ENCODE measurements at regions not wholly inside any gene's neighbourhood (a gene's known extent, or its start where the extent isn't known, plus 50 kb on each side); places are given as distances from the start of the nearest gene placed in this dataset.
A peak's percentile ranks its signal among the peaks of the same experiment; 100 is the strongest.
"Not testable (repeated sequence)": the region's sequence is repeated elsewhere in the genome, so short reads cannot be mapped to it uniquely, and the experiment has no call there.

- Histone ChIP-seq H4K20me1 (peaks cover 1% of the 10 kb centered on the region; the same call in 1 of the 2 replicates), H3K27me3 (no peaks in the 10 kb centered on the region; the same call in 1 of the 2 replicates), H3K9ac (no peak overlapping the region), H3K36me3 (no peaks in the 10 kb centered on the region), H3K4me3 (no peak overlapping the region), H3K27ac (no peak overlapping the region), H3K9me3 (peaks cover 19% of the 10 kb centered on the region), H3K4me1 (peaks cover 11% of the 10 kb centered on the region), H3K4me2 (no peak overlapping the region)
- TF ChIP-seq Cebpa-rat (IDR thresholded peaks at IDR 0.05), result no peak
Measured at GRCh38 chr20:50332491-50332980, 141.9 kb downstream of the CEBPB start.

GRCh38 chr20:50333131-50333670 lies 142.6 kb downstream of the CEBPB start:
- H3K4me2 ChIP-seq, result no peak overlapping the region
- H3K27ac ChIP-seq, result no peak overlapping the region
- H3K36me3 ChIP-seq, result no peaks in the 10 kb centered on the region
- TF ChIP-seq Cebpa-rat (IDR thresholded peaks at IDR 0.05), result no peak
- H4K20me1 ChIP-seq, result peaks cover 8% of the 10 kb centered on the region
- peaks cover 18% of the 10 kb centered on the region for H3K4me1 ChIP-seq
- peaks cover 13% of the 10 kb centered on the region for H3K9me3 ChIP-seq
- no peaks in the 10 kb centered on the region; the same call in 1 of the 2 replicates for H3K27me3 ChIP-seq
- H3K9ac ChIP-seq, result no peak overlapping the region
- no peak overlapping the region for H3K4me3 ChIP-seq

DNA sequence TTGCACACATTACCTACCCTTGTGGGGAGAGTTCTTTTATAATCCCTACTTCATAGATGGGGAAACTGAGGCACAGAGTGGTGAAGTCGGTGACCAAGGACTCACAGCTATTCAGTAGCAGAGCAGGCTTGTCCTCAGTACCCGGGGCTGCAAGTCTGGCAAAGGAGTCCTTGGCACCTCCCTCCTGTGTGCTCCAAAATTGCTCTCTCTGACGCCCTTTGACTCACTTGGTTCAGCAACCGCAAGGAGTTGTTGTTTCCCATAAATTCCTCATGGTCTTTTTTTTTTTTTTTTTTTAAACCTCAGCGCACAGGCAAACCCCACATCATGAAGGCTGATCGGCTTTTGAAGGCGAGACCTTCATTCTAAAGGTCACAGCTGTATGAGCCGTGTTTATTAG lies 143.2 kb downstream of the CEBPB start:
- peaks cover 7% of the 10 kb centered on the region for H3K9me3 ChIP-seq
- no peak overlapping the region for H3K27ac ChIP-seq
- H3K27me3 ChIP-seq, result no peaks in the 10 kb centered on the region; the same call in 1 of the 2 replicates
- H4K20me1 ChIP-seq, result peaks cover 14% of the 10 kb centered on the region
- H3K9ac ChIP-seq, result no peak overlapping the region
- no peak for TF ChIP-seq Cebpa-rat (IDR thresholded peaks at IDR 0.05)
- H3K4me3 ChIP-seq, result no peak overlapping the region
- no peak overlapping the region for H3K4me2 ChIP-seq
- H3K36me3 ChIP-seq, result no peaks in the 10 kb centered on the region
- peaks cover 24% of the 10 kb centered on the region for H3K4me1 ChIP-seq

DNA sequence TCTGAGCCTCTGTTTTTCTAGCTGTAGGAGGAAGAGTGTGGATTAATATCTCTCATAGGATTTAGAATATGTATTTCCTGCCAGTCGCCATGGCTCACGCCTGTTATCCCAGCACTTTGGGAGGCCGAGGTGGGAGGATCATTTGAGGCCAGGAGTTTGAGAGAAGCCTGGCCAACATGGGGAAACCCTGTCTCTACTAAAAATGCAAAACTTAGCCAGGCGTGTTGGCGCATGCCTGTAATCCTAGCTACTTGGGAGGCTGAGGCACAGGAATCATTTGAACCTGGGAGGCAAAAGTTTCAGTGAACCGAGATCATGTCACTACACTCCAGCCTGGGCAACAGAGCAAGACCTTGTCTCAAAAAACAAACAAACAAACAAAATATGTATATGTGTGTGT lies 143.9 kb downstream of the CEBPB start:
- not testable (repeated sequence) for H3K9me3 ChIP-seq, H3K27ac ChIP-seq, H3K27me3 ChIP-seq, H3K9ac ChIP-seq, H3K4me2 ChIP-seq, H3K4me3 ChIP-seq, H3K36me3 ChIP-seq
- peaks cover 21% of the 10 kb centered on the region for H4K20me1 ChIP-seq
- H3K4me1 ChIP-seq, result peaks cover 31% of the 10 kb centered on the region

DNA sequence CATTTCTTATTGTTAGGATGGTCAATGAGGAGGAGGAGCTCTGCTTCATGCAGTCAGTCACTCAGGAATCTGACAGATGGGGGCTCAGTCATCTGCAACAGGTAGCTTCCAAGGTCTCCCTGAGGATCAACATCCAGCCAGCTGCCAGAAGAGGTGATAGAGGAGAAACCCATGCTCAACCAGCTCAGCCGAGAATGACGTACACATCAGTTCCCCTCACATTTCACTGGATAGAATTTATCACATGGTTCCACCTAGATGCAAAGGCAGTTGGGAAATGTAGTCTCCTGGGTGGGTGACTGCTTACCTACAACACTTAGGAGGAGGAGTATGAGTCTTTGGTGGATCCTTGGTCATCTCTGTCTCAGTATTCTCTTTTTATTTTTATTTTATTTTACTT lies 144.5 kb downstream of the CEBPB start:
- H3K27me3 ChIP-seq, result peaks cover 9% of the 10 kb centered on the region
- no peak overlapping the region for H3K4me2 ChIP-seq
- H3K4me3 ChIP-seq, result no peak overlapping the region

DNA sequence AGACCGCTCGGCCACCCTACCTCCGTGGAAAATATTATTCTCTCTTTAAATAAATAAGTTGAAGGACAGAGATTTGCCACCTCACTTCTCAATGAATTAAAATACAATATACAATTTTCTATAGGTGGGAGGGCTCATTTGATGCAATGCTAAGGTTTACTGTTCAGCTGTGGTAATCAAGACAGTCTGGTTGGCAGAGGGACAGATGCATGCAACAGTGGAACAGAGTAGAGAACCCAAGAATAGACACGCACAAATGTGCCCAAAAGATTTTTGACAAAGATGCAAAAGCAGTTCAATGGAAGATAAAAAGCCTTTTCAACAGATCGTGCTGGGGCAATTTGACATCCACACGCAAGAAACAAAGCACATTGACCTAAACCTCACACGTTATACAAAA lies 145.2 kb downstream of the CEBPB start:
- Histone ChIP-seq H3K4me2 (no peak overlapping the region), H3K36me3 (no peaks in the 10 kb centered on the region), H3K4me1 (peaks cover 38% of the 10 kb centered on the region)

More for the DNA sequence above, 144.5 kb downstream of the CEBPB start:
- H3K27ac ChIP-seq, result no peak overlapping the region
- H3K9me3 ChIP-seq, result no peaks in the 10 kb centered on the region
- peaks cover 37% of the 10 kb centered on the region for H3K4me1 ChIP-seq
- peaks cover 27% of the 10 kb centered on the region for H4K20me1 ChIP-seq
- TF ChIP-seq Cebpa-rat (IDR thresholded peaks at IDR 0.05), result no peak
- no peaks in the 10 kb centered on the region for H3K36me3 ChIP-seq
- H3K9ac ChIP-seq, result no peak overlapping the region

GRCh38 chr20:50336661-50337060 lies 146.0 kb downstream of the CEBPB start:
- H3K27me3 ChIP-seq, result peaks cover 24% of the 10 kb centered on the region
- H3K36me3 ChIP-seq, result no peaks in the 10 kb centered on the region
- H4K20me1 ChIP-seq, result peaks cover 43% of the 10 kb centered on the region
- H3K9ac ChIP-seq, result no peak overlapping the region
- H3K4me2 ChIP-seq, result no peak overlapping the region
- H3K4me3 ChIP-seq, result no peak overlapping the region
- TF ChIP-seq Cebpa-rat (IDR thresholded peaks at IDR 0.05), result no peak
- no peaks in the 10 kb centered on the region for H3K9me3 ChIP-seq
- peaks cover 43% of the 10 kb centered on the region for H3K4me1 ChIP-seq
- H3K27ac ChIP-seq, result no peak overlapping the region

More for the DNA sequence above, 145.2 kb downstream of the CEBPB start:
- peaks cover 16% of the 10 kb centered on the region for H3K27me3 ChIP-seq
- TF ChIP-seq Cebpa-rat (IDR thresholded peaks at IDR 0.05), result no peak
- H3K4me3 ChIP-seq, result no peak overlapping the region
- H3K27ac ChIP-seq, result no peak overlapping the region
- H4K20me1 ChIP-seq, result peaks cover 35% of the 10 kb centered on the region
- no peaks in the 10 kb centered on the region for H3K9me3 ChIP-seq
- H3K9ac ChIP-seq, result no peak overlapping the region

DNA sequence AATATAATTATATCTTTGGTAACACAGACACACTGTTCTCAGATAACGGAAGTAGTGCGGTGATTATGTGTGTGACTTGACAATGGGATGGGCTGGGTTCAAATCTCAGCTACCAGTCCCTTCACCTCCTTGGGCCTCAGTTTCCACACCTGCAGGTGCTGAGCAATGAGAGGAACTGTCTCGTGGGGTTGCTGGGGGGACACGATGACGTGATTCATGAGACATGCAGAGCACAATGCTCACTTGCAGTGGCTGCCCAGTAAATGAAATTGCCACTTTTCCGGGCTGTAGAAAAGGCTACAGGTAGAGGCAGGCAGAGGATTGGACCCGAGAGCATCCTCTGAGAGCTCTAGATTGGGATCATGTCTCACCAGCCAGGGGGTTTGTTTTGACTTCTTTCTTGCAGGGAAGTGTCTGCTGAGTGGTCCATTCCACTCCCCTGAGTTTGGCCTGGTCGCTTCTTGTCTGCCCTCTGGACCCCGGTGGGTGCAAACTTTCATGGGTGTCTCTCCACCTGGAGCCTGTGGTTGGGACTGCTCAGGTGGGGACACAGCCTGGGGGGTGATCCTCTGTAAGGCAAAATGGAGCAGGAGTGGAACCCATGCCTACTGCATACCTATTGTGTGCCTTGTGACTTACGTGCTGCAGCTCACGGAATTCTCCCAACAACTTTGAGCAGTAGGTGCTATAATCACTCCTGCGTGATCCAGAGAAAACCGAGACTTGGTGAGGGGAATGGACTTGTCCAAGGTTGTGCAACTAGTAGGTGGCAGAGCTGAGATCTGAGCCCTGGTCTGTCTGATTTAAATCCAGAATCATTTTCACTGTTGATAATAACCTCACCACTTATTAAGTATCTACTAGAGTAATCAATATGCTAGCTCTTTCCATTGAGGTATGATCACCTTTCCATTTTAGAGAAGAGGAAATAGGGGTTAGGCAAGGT lies 147.2 kb downstream of the CEBPB start:
- no peak for TF ChIP-seq Cebpa-rat (IDR thresholded peaks at IDR 0.05)
- Histone ChIP-seq H3K36me3 (no peaks in the 10 kb centered on the region), H4K20me1 (peaks cover 54% of the 10 kb centered on the region), H3K4me3 (no peak overlapping the region), H3K27me3 (peaks cover 34% of the 10 kb centered on the region), H3K27ac (no peak overlapping the region), H3K4me2 (peak overlapping the region; percentile 91), H3K4me1 (peaks cover 54% of the 10 kb centered on the region), H3K9me3 (no peaks in the 10 kb centered on the region), H3K9ac (no peak overlapping the region)

DNA sequence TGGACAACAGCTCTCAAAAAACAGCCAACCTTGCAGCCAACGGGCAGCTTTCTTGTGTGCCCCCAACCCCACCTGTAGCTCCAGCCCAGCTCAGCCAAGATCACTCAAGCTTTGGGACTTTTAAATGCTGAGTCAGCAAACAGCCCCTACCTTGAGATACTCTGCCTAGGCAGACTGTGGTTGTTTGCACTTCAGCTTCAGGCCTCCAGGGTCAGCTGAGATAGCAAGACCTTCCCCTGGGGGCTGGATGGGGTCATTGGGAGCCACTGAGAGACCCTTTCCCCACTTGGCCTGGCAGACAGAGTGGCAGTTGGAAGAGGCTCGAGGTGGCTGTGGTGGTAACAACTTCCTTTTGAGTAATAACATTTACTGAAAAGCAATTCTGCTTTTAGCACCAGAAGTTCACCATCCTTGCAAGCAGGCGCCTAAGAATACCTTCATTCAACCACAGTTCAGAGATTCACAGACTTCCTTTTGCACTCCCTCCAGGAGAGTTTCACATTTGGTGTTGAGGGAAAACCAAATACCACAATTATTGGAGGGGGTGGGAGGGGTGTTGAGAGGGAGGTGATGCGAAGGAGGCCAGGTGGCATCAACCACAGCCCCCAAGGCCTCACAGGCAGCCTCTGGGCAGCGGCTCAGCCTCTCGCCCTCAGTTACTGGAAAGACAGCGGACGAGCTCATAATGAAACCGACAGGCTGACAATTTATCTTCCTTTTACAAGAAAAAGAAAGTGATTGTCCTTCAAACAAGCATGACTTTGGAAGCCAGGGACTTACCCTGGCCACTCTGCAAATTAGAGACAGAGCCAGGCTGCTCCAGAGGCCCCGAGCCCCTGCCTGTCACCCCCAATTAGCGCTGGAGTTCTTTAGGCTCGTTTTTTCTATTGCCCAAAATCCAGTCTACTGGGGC lies 148.1 kb downstream of the CEBPB start:
- Histone ChIP-seq H3K4me3 (peak overlapping the region; percentile 39; the same call in 1 of the 2 replicates), H3K27ac (no peak overlapping the region)
- TF ChIP-seq Cebpa-rat (IDR thresholded peaks at IDR 0.05), result peak; percentile 49; the same call in 1 of the 2 replicates

More for the DNA sequence above, 148.1 kb downstream of the CEBPB start:
- Histone ChIP-seq H3K27me3 (peaks cover 43% of the 10 kb centered on the region), H3K4me2 (peak overlapping the region; percentile 91), H3K4me1 (peaks cover 64% of the 10 kb centered on the region), H3K9me3 (no peaks in the 10 kb centered on the region), H3K9ac (0 out of 2 replicates have a peak overlapping the region, but pooled peaks have one; percentile 15), H3K36me3 (no peaks in the 10 kb centered on the region), H4K20me1 (peaks cover 63% of the 10 kb centered on the region)
